Type B pancreatic cell (in vitro differentiated cells): ENCODE measurements at regions not wholly inside any gene's neighbourhood (a gene's known extent, or its start where the extent isn't known, plus 50 kb on each side); places are given as distances from the start of the nearest gene placed in this dataset.

ENCODE experiments used
- DNase-seq: peaks from one replicate; pipeline ENCODE4 v3.0.0; 2021; ENCODE audit warnings: mixed read lengths; ENCODE audit not compliant: unreplicated experiment; ENCODE audit errors: extremely low spot score
- H3K27ac Mint-ChIP-seq: 2 replicates; pipeline ENCODE4 v1.8.0; 2021; ENCODE audit warnings: mild to moderate bottlenecking, mixed read lengths
- H3K27me3 Mint-ChIP-seq: 2 replicates; pipeline ENCODE4 v1.8.0; 2021; ENCODE audit warnings: mixed read lengths
- H3K36me3 Mint-ChIP-seq: 2 replicates; pipeline ENCODE4 v1.8.0; 2021; ENCODE audit warnings: mixed read lengths
- H3K4me1 Mint-ChIP-seq: one replicate; pipeline ENCODE4 v1.8.0; 2021; ENCODE audit warnings: mixed read lengths; ENCODE audit not compliant: unreplicated experiment
- H3K4me3 Mint-ChIP-seq: 2 replicates; pipeline ENCODE4 v1.8.0; 2021; ENCODE audit warnings: mild to moderate bottlenecking, mixed read lengths
- H3K9me3 Mint-ChIP-seq: 2 replicates; pipeline ENCODE4 v1.8.0; 2021; ENCODE audit warnings: mixed read lengths
- TF ChIP-seq, protein P1 (sequence below): fragments of 200-600 bp; sonication (generic); conservative IDR thresholded peaks from 2 replicates; pipeline ENCODE4 v1.5.0; 2021; ENCODE audit warnings: antibody characterized with exemption, mild to moderate bottlenecking

DNA sequence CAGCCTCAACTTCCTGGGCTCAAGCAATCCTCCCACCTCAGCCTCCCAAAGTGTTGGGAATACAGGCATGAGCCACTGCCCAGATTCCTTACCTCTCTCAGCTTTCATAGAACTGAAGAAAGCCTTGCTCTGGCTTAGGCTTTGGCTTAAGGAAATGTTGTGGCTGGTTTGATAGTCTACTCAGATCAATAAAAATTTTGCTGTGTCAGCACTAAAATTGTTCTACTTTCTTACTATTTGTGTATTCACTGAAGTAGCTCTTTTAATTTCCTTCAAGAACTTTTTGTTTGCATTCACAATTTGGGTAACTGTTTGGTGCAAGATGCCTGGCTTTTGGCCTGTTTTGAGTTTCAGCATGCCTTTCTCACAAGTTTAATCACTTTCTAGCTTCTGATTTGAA is 634.0 kb upstream of the FSHR start:
- no peak overlapping the region for H3K27ac Mint-ChIP-seq
- no peaks in the 10 kb centered on the region for H3K27me3 Mint-ChIP-seq
- no peaks in the 10 kb centered on the region for H3K4me1 Mint-ChIP-seq
- TF ChIP-seq, protein P1, sequence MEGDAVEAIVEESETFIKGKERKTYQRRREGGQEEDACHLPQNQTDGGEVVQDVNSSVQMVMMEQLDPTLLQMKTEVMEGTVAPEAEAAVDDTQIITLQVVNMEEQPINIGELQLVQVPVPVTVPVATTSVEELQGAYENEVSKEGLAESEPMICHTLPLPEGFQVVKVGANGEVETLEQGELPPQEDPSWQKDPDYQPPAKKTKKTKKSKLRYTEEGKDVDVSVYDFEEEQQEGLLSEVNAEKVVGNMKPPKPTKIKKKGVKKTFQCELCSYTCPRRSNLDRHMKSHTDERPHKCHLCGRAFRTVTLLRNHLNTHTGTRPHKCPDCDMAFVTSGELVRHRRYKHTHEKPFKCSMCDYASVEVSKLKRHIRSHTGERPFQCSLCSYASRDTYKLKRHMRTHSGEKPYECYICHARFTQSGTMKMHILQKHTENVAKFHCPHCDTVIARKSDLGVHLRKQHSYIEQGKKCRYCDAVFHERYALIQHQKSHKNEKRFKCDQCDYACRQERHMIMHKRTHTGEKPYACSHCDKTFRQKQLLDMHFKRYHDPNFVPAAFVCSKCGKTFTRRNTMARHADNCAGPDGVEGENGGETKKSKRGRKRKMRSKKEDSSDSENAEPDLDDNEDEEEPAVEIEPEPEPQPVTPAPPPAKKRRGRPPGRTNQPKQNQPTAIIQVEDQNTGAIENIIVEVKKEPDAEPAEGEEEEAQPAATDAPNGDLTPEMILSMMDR: no peak
- no peak overlapping the region for H3K4me3 Mint-ChIP-seq
- DNase-seq: no peak
- no peaks in the 10 kb centered on the region for H3K9me3 Mint-ChIP-seq
- H3K36me3 Mint-ChIP-seq: no peaks in the 10 kb centered on the region

GRCh38 chr2:49780949-49781348 is 626.6 kb upstream of the FSHR start:
- H3K27me3 Mint-ChIP-seq: no peaks in the 10 kb centered on the region
- TF ChIP-seq, protein P1: no peak
- H3K4me3 Mint-ChIP-seq: no peak overlapping the region
- H3K9me3 Mint-ChIP-seq: no peaks in the 10 kb centered on the region
- H3K4me1 Mint-ChIP-seq: no peaks in the 10 kb centered on the region
- H3K27ac Mint-ChIP-seq: no peak overlapping the region
- no peaks in the 10 kb centered on the region for H3K36me3 Mint-ChIP-seq
- DNase-seq: no peak

GRCh38 chr2:49772299-49772970 is 618.1 kb upstream of the FSHR start:
- H3K27ac Mint-ChIP-seq: no peak overlapping the region
- H3K4me3 Mint-ChIP-seq: no peak overlapping the region
- no peaks in the 10 kb centered on the region for H3K9me3 Mint-ChIP-seq
- H3K36me3 Mint-ChIP-seq: no peaks in the 10 kb centered on the region
- DNase-seq: no peak
- TF ChIP-seq, protein P1: no peak
- H3K27me3 Mint-ChIP-seq: no peaks in the 10 kb centered on the region
- H3K4me1 Mint-ChIP-seq: no peaks in the 10 kb centered on the region

GRCh38 chr2:49770919-49771318 is 616.6 kb upstream of the FSHR start:
- H3K36me3 Mint-ChIP-seq: no peaks in the 10 kb centered on the region
- TF ChIP-seq, protein P1: peak; percentile 75
- no peak overlapping the region for H3K4me3 Mint-ChIP-seq
- no peaks in the 10 kb centered on the region for H3K27me3 Mint-ChIP-seq
- DNase-seq: no peak
- no peak overlapping the region for H3K27ac Mint-ChIP-seq
- no peaks in the 10 kb centered on the region for H3K4me1 Mint-ChIP-seq
- no peaks in the 10 kb centered on the region for H3K9me3 Mint-ChIP-seq

GRCh38 chr2:49767316-49767715 is 613.0 kb upstream of the FSHR start:
- Mint-ChIP-seq H3K4me1 (no peaks in the 10 kb centered on the region), H3K27ac (no peak overlapping the region), H3K36me3 (no peaks in the 10 kb centered on the region), H3K27me3 (no peaks in the 10 kb centered on the region), H3K9me3 (no peaks in the 10 kb centered on the region), H3K4me3 (no peak overlapping the region)
- no peak for DNase-seq
- TF ChIP-seq, protein P1: no peak

GRCh38 chr2:49755777-49756176 is 601.5 kb upstream of the FSHR start:
- no peaks in the 10 kb centered on the region for H3K27me3 Mint-ChIP-seq
- no peaks in the 10 kb centered on the region for H3K4me1 Mint-ChIP-seq
- no peaks in the 10 kb centered on the region for H3K9me3 Mint-ChIP-seq
- no peak overlapping the region for H3K27ac Mint-ChIP-seq
- no peak overlapping the region for H3K4me3 Mint-ChIP-seq
- TF ChIP-seq, protein P1: no peak
- no peaks in the 10 kb centered on the region for H3K36me3 Mint-ChIP-seq
- no peak for DNase-seq
